K562 (cell line): ENCODE measurements at regions not wholly inside any gene's neighbourhood (a gene's known extent, or its start where the extent isn't known, plus 50 kb on each side); places are given as distances from the start of the nearest gene placed in this dataset.

Experiments used
- ATAC-seq: fragments of 200-7000 bp; cut with Tn5 transposase; 3 replicates; pipeline ENCODE4 v1.9.1; 2020; ENCODE audit warnings: moderate library complexity
- BruUV-seq: library from RNA; stranded (reverse); fragments of 400-500 nt; replicated peaks from 2 replicates; lab custom pipeline; 2021; lab: Mats Ljungman, UMichigan
- CTCF ChIA-PET: fragments of 300-600 bp; formaldehyde crosslinking; extraction: SDS; loops from one replicate; lab custom pipeline; 2021; ENCODE audit warnings: low intra/inter-chr PET ratio; lab: Yijun Ruan, JAX
- POLR2A ChIA-PET: fragments of 300-600, 350-650 bp; sonication (Branson Sonifier 250); formaldehyde crosslinking; extraction: SDS; loops from one replicate; lab custom pipeline; 2021; ENCODE audit warnings: antibody characterized with exemption, inconsistent platforms; lab: Yijun Ruan, JAX
- DNase-seq, 4 experiments: peaks; one replicate each; pipeline versions ENCODE4 v3.0.0 to v3.0.0-alpha.2; 2011 to 2018; ENCODE audit warnings: low spot score in 3 of 4, mixed read lengths in 3 of 4; ENCODE audit errors: extremely low read depth in 1 of 4
- FAIRE-seq: peaks from 2 replicates; lab custom pipeline; 2011; peaks lifted over from hg19 to GRCh38; lab: Jason Lieb, UNC
- H2AFZ ChIP-seq: 2 replicates; pipeline ENCODE4 v1.6.0; 2011; ENCODE audit warnings: low read depth, low read length, control low read depth, inconsistent platforms
- H3K27ac ChIP-seq: fragments of 200-600 bp; 3 replicates; pipeline ENCODE4 v1.8.0; 2011; ENCODE audit warnings: low read depth, mild to moderate bottlenecking, control low read depth, inconsistent platforms, low read length, moderate library complexity, mixed read lengths; ENCODE audit errors: extremely low read depth
- H3K27me3 ChIP-seq, 2 experiments: fragments of 300-600 bp in 1 of 2; 2 replicates in 1 of 2; 3 replicates in 1 of 2; pipeline versions ENCODE4 v1.6.0 to v1.8.0; 2011; ENCODE audit warnings: inconsistent platforms in 2 of 2, low read length in 2 of 2, mild to moderate bottlenecking in 1 of 2, mixed read lengths in 1 of 2, moderate library complexity in 1 of 2; ENCODE audit not compliant: control insufficient read depth in 2 of 2, insufficient read depth in 2 of 2
- H3K36me3 ChIP-seq: fragments of 300-600 bp; 3 replicates; pipeline ENCODE4 v1.8.0; 2011; ENCODE audit warnings: mild to moderate bottlenecking, low read length, inconsistent platforms; ENCODE audit not compliant: control insufficient read depth, insufficient read depth
- H3K4me1 ChIP-seq, 2 experiments: fragments of 200-600 bp in 1 of 2; replicated peaks in 1 of 2; 2 replicates in 1 of 2; 3 replicates in 1 of 2; pipeline versions ENCODE4 v1.5.1 to v1.8.0; 2011; ENCODE audit warnings: inconsistent platforms in 2 of 2, low read length in 2 of 2, mild to moderate bottlenecking in 1 of 2, mixed read lengths in 1 of 2, moderate library complexity in 1 of 2; ENCODE audit not compliant: control insufficient read depth in 2 of 2, insufficient read depth in 2 of 2
- H3K4me2 ChIP-seq: 2 replicates; pipeline ENCODE4 v1.6.1; 2011; ENCODE audit warnings: low read length, control low read depth, inconsistent platforms, mixed read lengths; ENCODE audit not compliant: insufficient read depth
- H3K4me3 ChIP-seq: fragments of 200-600 bp; sonication (generic), shearing (Covaris generic); 2 replicates; pipeline ENCODE4 v1.5.1; 2016; ENCODE audit warnings: control low read depth, inconsistent platforms
- H3K79me2 ChIP-seq: fragments of 200-600 bp; 3 replicates; pipeline ENCODE4 v1.8.0; 2011; ENCODE audit warnings: low read length, inconsistent platforms; ENCODE audit not compliant: control insufficient read depth, insufficient read depth
- H3K9ac ChIP-seq, 2 experiments: 2 replicates each; pipeline versions ENCODE4 v1.6.0 to v1.6.1; 2011; ENCODE audit warnings: low read depth in 2 of 2, low read length in 2 of 2, control low read depth in 1 of 2, inconsistent platforms in 1 of 2, mild to moderate bottlenecking in 1 of 2, mixed read lengths in 1 of 2; ENCODE audit not compliant: insufficient read depth in 1 of 2
- H3K9me1 ChIP-seq: one replicate; pipeline ENCODE4 v1.6.0; 2011; ENCODE audit warnings: inconsistent platforms, mild to moderate bottlenecking, low read length, moderate library complexity; ENCODE audit not compliant: control insufficient read depth, insufficient read depth
- H3K9me3 ChIP-seq: replicated peaks from 2 replicates; pipeline ENCODE4 v1.5.1; 2011; ENCODE audit warnings: low read depth, low read length, inconsistent platforms; ENCODE audit not compliant: control insufficient read depth, insufficient read depth
- H4K20me1 ChIP-seq: replicated peaks from 2 replicates; pipeline ENCODE4 v1.6.1; 2011; ENCODE audit warnings: low read length, inconsistent platforms, mixed read lengths; ENCODE audit not compliant: control insufficient read depth, insufficient read depth
- ATF3 ChIP-seq, 2 experiments: fragments of 450-650 bp in 1 of 2; sonication (generic) in 1 of 2; formaldehyde crosslinking in 1 of 2; IDR thresholded peaks in 1 of 2; conservative IDR thresholded peaks in 1 of 2; 2 replicates each; pipeline versions ENCODE4 v1.6.1 to v1.8.1; 2016 to 2023; ENCODE audit warnings: mild to moderate bottlenecking in 2 of 2, moderate library complexity in 2 of 2, inconsistent platforms in 1 of 2, missing genetic modification reagents in 1 of 2
- BRF2 ChIP-seq: IDR thresholded peaks from 3 replicates; pipeline ENCODE4 v1.6.1; 2011; ENCODE audit warnings: borderline replicate concordance, mild to moderate bottlenecking; ENCODE audit not compliant: insufficient read length, insufficient read depth
- CREBBP ChIP-seq: IDR thresholded peaks from one replicate; pipeline ENCODE4 v1.6.1; 2012; ENCODE audit warnings: low read depth, mild to moderate bottlenecking, control low read depth, inconsistent platforms, low read length
- CTCF ChIP-seq, 3 experiments: IDR thresholded peaks in 2 of 3; conservative IDR thresholded peaks in 1 of 3; 2 replicates each; pipeline ENCODE4 v1.5.1; 2011 to 2012; ENCODE audit warnings: low read length in 3 of 3, mild to moderate bottlenecking in 3 of 3, control low read depth in 2 of 3, improper control_type of control experiment in 1 of 3, inconsistent platforms in 1 of 3, low read depth in 1 of 3, mixed read lengths in 1 of 3, moderate library complexity in 1 of 3; ENCODE audit not compliant: insufficient read depth in 2 of 3
- ETV5 ChIP-seq: sonication (generic); formaldehyde crosslinking; IDR thresholded peaks from 2 replicates; pipeline ENCODE4 v1.4.0; 2020; ENCODE audit warnings: low read depth, mild to moderate bottlenecking, missing genetic modification reagents
- GABPB1 ChIP-seq: sonication (generic); formaldehyde crosslinking; IDR thresholded peaks from 2 replicates; pipeline ENCODE4 v1.8.0; 2022; ENCODE audit warnings: mild to moderate bottlenecking, missing genetic modification reagents
- PTTG1 ChIP-seq: fragments of 450-650 bp; IDR thresholded peaks from 2 replicates; pipeline ENCODE4 v1.6.1; 2016; ENCODE audit warnings: low read depth, mild to moderate bottlenecking, missing genetic modification characterization, missing compliant biosample characterization
- SETDB1 ChIP-seq: IDR thresholded peaks from one replicate; pipeline ENCODE4 v1.6.1; 2012; ENCODE audit warnings: low read length, control low read depth, inconsistent platforms
- SRSF3 ChIP-seq: fragments of 200-400 bp; formaldehyde crosslinking; IDR thresholded peaks from 2 replicates; pipeline ENCODE4 v1.6.1; 2016; ENCODE audit warnings: mild to moderate bottlenecking, low read length, moderate library complexity; ENCODE audit not compliant: insufficient read depth
- TAF15 ChIP-seq: fragments of 200-400 bp; formaldehyde crosslinking; IDR thresholded peaks from 2 replicates; pipeline ENCODE4 v1.6.1; 2017; ENCODE audit warnings: mild to moderate bottlenecking, low read depth, low read length, moderate library complexity
- TSHZ1 ChIP-seq: fragments of 250-450 bp; sonication (Bioruptor Pico); IDR thresholded peaks from 2 replicates; pipeline ENCODE4 v1.4.0; 2020; ENCODE audit warnings: mild to moderate bottlenecking, moderate library complexity
- ZNF324 ChIP-seq: fragments of 250-450 bp; sonication (Bioruptor Pico); IDR thresholded peaks from 2 replicates; pipeline ENCODE4 v1.4.0; 2020; ENCODE audit warnings: mild to moderate bottlenecking
- WGBS: fragments of 100-300 bp; shearing (Covaris generic); methylation state at CpG from one replicate; pipeline ENCODE4 v1.1.6; 2016; ENCODE audit warnings: low coverage, mixed read lengths; ENCODE audit not compliant: insufficient coverage; ENCODE audit errors: missing lambda C conversion rate; 5-methylcytosine and 5-hydroxymethylcytosine counted together
- in situ Hi-C: fragments of 300-500 bp; cut with MboI; formaldehyde crosslinking; loops from 4 replicates; pipeline ENCODE4 v1.15.0; 2018; ENCODE audit warnings: inconsistent platforms, mixed read lengths
- intact Hi-C: fragments of 100-400 bp; cut with micrococcal nuclease; formaldehyde crosslinking; loops from 2 replicates; pipeline ENCODE4 v1.14.2; 2022

- Histone ChIP-seq H3K9me3 (no peaks in the 10 kb centered on the region; the same call in 1 of the 2 replicates), H3K27me3 (no peaks in the 10 kb centered on the region), H3K36me3 (no peaks in the 10 kb centered on the region), H4K20me1 (no peaks in the 10 kb centered on the region), H3K4me1 (no peaks in the 10 kb centered on the region), H3K27ac (no peak overlapping the region), H3K9ac (no peak overlapping the region), H3K4me3 (no peak overlapping the region), H3K4me2 (no peak overlapping the region), H3K79me2 (no peaks in the 10 kb centered on the region), H2AFZ (no peak overlapping the region), H3K9me1 (no peaks in the 10 kb centered on the region)
- WGBS = 0% methylated on average over 3 of the region's 3 CpGs
- BruUV-seq = no TSS peak
- CTCF ChIA-PET = no interaction called here
- no peak for DNase-seq
- POLR2A ChIA-PET = no interaction called here
- FAIRE-seq = no peak
- no peak for ATAC-seq
- intact Hi-C loops (no loop called here), in situ Hi-C loops (no loop called here)
- TF ChIP-seq CTCF (IDR thresholded peaks at IDR 0.05 in 2 of 3, conservative IDR thresholded peaks at IDR 0.05 in 1 of 3; ENCODE audit: insufficient read depth in 2 of 3, low read depth in 1 of 3, low read length in 3 of 3) (no peak), TAF15 (no peak), ATF3 (IDR thresholded peaks at IDR 0.05) (no peak), ATF3 (CRISPR knock-in tag; conservative IDR thresholded peaks at IDR 0.05) (no peak), CREBBP (no peak), ETV5 (CRISPR knock-in tag) (no peak), TSHZ1 (CRISPR knock-in tag) (no peak), BRF2 (no peak), SRSF3 (no peak), ZNF324 (CRISPR knock-in tag) (no peak), SETDB1 (no peak), PTTG1 (no peak), GABPB1 (CRISPR knock-in tag) (no peak)
Observed at GRCh38 chr16:62370445-62370844, 334.2 kb upstream of the CDH8 start.
